Left renal pelvis (tissue), 4 donors: ENCODE measurements at regions not wholly inside any gene's neighbourhood (a gene's known extent, or its start where the extent isn't known, plus 50 kb on each side); places are given as distances from the start of the nearest gene placed in this dataset.
"Not testable (repeated sequence)": the region's sequence is repeated elsewhere in the genome, so short reads cannot be mapped to it uniquely, and the experiment has no call there.

Experiments used
- DNase-seq, 4 donors: peaks; one replicate each; pipeline ENCODE4 v3.0.0-alpha.2; 2013; ENCODE audit warnings: low read depth in 4 of 4, low spot score in 3 of 4

DNA sequence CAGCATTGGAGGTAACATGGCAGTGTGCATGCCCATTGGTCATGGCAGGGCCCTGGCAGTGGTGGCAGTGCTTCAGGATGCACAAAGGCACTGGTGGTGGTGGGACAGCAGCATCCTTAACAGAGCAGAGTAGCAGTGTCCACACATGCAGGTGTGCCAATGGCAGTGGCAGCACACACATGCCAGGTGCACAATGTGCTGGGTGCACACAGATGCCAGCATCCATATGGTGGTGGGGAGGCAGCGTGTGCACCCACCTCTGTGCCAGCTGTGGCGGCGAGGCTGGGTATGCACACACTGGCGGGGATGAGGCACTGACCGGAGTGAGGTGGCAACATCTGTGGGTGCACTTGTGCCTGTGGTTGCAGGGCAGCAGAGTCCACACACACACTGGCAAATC is 150.6 kb downstream of the SI start:
- DNase-seq: no peak

DNA sequence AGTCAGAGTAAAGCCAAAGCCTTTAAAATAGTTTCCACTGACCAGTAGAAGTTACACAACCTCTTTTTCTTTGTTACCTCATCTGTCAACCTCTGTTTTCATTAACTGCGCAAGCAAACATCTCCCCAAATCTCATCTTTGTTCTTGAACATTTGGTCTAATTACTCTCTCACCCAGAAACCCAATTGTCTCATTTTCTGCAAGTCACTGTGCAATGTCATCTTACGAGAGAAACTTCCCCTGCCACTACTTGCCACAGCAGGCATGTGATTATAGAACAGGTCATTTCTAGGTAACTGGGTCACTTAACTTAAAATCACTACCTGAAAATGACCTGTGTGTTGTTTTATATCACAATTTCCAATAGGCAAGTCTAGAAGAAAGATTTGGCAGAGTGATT is 159.4 kb downstream of the SI start:
- no peak for DNase-seq

GRCh38 chr3:164912916-164913315 is 165.4 kb downstream of the SI start:
- DNase-seq: no peak

GRCh38 chr3:164903820-164904451 is 174.4 kb downstream of the SI start:
- DNase-seq: no peak

DNA sequence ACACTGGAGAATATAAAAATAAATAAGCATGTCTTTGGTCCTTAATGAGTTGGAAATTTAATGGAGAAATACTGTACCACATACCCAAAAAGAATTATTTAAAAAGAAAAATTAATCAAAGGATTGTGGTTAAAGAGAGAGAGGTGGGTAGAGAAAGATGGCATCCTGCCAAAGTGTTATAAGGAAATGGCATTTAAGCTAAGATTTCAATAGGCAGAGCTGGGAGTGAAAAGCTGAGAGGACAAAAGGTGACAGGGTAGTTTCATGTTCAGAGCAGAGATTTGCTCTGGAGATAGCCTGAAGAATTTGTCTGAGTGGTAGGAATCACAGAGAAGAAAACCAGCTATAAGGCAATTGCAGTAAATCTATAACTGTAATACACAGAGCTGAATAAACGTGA is 181.0 kb downstream of the SI start:
- DNase-seq: no peak

- no peak for DNase-seq
These were observed 188.2 kb downstream of the SI start for GRCh38 chr3:164890061-164890460.

DNA sequence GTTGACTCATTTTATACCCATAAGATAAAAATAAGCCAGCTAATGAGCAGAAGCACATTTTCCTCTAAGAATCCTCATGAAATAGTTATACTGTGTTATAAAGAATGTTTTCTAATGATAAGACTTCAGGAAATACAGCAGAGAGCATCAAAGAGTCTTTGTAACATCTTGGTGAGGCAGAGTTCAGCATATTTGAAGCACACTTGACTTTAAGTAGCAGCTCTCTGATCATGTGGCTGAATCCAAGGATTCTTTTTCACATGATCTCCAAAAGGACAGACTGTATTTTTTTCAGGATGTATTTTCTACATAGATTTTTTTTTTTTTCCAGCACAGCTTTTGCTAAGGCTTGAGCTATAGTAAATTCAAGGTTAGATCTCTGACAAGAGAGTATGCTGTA is 195.1 kb downstream of the SI start:
- DNase-seq: no peak

GRCh38 chr3:164879201-164879600 is 199.1 kb downstream of the SI start:
- peak in 2 of 4 donors; percentile 12 to 18 for DNase-seq

DNA sequence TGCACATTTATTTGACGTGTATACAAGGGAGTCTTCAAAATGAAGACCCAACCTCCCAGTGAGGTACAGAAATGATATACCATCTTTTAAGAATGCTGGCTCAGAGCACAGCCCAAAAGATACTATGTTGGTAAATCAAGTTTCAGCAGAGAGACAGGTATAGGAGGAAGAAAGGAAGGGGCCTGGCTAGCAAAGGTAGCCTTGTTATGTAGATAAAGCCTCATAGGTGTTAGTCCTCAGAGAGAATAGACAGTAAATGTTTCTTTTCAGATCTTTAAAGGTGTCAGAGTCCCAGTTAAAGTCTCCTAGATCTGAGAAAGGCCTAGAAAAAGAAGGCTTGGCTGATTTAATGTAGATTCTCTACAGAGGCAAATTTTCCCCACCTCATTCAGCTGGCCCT is 213.8 kb downstream of the SI start:
- DNase-seq: no peak

DNA sequence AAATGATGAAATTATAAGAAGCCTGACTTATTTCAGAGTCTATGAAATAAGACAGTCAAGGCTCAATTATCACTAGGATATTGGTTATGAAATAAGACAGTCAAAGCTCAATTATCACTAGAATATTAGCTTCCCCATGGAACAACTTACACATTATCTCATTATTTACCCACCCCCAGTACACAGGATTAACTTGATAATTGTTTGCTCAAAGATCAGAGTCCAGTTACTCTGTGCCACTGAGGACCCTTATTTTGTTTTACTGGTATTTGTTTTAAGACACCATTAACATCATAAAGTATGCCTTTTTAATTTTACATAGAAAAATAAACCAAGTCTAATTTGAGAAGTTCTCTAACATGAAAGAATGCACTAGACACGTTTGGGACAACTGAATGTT is 225.4 kb downstream of the SI start:
- DNase-seq: no peak

- no peak for DNase-seq
These were observed 226.4 kb downstream of the SI start for GRCh38 chr3:164851905-164852304.

DNA sequence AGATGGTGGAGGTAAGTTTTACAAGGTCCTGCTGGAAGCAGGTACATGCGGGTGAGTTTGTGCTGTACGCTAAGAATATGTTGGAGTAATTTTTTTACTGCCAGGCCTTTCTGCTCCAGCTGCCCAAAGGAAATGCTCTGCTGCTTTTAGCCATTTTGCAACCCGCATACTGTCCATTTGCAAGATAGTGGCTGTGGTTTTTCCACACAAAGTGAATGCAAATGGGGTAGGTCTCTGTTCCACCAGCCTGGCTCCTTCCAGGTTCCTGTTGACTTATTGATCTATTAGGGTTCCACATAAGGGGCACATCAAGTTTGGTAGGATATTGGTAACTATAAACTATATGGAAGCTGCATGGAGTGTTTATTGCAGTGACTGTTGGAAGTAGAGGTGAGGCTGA is 227.1 kb downstream of the SI start:
- no peak for DNase-seq

GRCh38 chr3:164848923-164849322 is 229.4 kb downstream of the SI start:
- DNase-seq: no peak

DNA sequence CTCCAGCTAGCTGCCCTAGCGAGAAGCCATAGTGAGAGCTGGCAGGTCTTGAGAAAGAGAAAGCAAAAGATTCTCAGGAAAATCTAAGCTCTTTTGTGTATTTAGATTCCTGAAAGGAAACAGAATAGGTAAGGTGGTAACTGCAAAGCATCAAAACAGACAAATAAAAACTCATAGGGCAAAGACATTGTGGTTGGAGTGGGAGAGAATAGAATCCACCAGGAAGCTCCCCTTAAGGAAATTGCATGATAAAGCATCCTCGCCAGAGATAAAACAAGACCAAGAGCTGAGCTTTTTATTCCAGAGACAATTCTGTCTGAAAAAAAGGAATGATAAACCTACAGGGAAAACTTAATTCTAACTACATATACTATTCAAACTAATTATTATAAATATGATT is 232.6 kb downstream of the SI start:
- DNase-seq: no peak

GRCh38 chr3:164832216-164832615 is 246.1 kb downstream of the SI start:
- no peak for DNase-seq

DNA sequence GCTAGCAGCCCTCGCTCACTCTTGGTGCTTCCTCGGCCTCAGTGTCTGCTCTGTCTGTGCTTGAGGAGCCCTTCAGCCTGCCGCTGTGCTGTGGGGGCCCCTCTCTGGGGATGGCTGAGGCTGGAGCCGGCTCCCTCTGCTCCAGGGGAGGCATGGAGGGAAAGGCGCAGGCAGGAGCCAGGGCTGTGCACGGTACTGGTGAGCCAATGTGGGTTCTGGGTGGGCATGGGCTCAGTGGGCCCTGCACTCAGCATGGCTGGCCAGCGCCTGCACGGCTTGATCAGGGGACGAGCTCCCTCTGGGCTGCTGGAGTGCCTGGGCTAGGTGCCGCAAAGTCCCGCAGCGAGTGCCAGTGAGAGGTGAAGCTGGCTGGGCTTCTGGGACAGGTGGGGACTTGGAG is 260.0 kb downstream of the SI start:
- DNase-seq: no peak

DNA sequence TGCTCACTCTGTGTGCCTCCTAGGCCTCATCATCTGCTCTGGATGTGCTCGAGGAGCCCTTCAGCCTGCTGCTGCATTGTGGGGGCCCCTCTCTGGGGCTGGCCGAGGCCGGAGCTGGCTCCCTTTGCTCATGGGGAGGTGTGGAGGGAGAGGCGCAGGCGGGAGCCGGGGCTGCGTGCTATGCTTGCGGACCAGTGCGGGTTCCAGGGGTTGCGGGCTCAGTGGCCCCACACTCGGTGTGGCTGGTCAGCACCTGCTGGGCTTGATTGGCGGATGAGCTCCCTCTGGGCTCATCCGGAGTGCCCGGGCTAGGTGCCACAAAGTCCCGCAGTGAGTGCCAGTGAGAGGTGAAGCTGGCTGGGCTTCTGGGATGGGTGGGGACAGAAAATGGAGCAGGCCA is 264.2 kb downstream of the SI start:
- DNase-seq: no peak

GRCh38 chr3:164812042-164812441 is 266.3 kb downstream of the SI start:
- no peak for DNase-seq

GRCh38 chr3:164806188-164806587 is 272.1 kb downstream of the SI start:
- DNase-seq: no peak

- no peak for DNase-seq
These were observed 284.2 kb downstream of the SI start for GRCh38 chr3:164794099-164794498.

DNA sequence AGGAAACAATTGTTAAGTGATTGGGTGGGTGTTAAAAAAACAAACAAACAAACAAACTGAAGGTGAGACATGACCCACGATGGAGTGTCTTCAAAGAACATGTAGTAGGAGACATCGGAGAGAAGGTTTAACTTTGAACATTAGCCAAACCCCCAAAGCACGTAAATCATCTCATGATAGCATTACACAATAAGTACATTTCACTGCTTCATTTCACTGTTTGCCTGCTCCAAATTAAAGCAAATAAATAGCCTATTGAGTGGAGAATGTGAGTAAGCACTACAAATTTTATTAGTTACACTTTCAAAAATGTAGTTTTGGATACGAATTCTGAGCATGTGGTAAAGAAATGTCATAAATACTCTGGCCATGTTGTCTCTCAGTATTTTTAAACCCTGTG is 287.0 kb downstream of the SI start:
- no peak for DNase-seq

DNA sequence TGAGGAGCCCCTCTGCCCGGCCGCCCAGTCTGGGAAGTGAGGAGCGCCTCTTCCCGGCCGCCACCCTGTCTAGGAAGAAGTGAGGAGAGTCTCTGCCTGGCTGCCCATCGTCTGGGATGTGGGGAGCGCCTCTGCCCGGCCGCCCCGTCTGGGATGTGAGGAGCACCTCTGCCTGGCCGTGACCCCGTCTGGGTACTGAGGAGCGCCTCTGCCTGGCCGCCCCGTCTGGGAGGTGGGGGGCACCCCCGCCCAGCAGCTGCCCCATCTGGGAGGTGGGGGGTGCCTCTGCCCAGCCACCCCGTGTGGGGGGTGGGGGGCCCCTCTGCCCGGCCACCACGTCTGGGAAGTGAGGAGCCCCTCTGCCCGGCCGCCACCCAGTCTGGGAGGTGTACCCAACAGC is 293.9 kb downstream of the SI start:
- DNase-seq: not testable (repeated sequence)

DNA sequence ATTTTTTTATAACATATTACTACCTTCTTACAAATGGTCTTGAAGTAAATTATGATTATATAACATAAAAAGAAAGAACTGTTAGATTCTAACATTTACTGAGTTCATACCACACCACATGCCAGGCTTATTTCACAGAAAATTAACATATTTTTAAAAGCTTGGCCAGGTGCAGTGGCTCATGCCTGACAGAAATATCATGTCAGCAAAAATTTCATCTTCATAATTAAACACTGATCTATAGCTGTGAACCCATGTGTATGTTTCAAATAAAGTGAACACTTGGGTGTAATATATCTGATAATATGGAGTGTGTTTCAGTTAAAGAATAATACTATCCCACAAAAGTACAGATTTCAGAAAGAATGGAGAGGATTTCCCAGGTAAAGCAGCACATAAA is 296.5 kb downstream of the SI start:
- no peak for DNase-seq
